Superior temporal gyrus (tissue), 1 donor: ENCODE measurements at regions not wholly inside any gene's neighbourhood (a gene's known extent, or its start where the extent isn't known, plus 50 kb on each side); places are given as distances from the start of the nearest gene placed in this dataset.
A peak's percentile ranks its signal among the peaks of the same experiment; 100 is the strongest.

Source experiments
- DNase-seq: peaks from one replicate; pipeline ENCODE4 v3.0.0-alpha.2; 2016; ENCODE audit errors: extremely low spot score

DNA sequence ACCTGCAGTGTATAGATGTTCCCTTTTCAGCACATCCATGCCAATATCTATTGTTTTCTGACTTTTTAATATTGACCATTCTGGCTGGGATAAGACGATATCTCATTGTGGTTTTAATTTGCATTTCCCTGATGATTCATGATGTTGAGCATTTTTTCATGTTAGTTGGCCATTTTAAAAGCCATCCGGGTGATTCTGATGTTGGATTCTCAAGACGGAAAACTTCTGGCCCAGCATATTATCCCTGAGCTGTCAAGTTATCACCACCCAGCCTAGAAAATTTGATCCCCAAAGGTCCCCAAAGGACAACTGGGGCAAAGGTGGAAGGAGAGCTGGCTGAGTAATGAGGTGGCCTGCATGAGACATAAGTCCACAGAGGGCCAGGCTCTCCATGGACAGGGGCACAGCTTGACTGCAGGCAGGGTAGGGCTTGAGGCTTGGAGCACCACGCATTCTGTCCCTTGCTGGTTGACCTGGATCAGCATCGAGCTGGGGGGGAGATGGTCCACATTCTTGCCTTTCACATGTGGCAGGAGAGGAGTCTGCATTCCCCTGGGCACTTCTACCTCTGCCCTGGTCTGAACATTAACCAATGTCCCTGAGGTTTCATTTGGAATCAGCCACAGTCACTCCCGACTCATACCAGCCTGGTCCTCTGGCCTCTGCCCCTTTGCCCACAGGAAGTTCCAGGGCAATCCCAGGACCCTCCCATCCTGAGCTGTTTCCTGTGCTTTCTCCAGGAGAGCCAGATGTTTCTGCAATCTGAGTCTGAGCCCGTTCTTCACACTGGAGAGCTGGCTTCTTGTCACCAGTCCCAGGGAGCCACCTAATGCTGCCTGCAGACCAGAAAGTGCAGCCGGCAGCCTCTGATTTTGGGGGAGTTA is 69.2 kb downstream of the ISG20 start:
- no peak for DNase-seq

DNA sequence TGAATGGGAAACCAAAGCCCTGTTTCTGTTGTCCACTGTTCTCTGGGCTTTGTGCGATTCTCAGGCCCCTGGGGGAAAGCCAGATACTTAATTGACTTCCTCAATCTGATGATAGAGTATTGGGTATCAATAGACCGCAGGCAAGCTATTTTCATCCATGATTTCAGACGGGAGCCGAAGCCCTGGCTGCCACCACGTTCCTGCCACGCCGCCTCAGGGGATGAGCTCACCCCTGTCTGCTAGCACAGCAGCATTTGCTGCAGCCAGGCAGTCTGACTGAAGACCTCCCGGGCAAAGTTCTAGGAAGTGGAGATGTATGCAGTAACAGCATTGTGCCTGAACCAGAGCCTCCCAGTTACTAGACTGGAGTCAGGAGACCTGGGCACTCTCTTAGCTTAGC is 69.8 kb downstream of the ISG20 start:
- peak; percentile 21 for DNase-seq

DNA sequence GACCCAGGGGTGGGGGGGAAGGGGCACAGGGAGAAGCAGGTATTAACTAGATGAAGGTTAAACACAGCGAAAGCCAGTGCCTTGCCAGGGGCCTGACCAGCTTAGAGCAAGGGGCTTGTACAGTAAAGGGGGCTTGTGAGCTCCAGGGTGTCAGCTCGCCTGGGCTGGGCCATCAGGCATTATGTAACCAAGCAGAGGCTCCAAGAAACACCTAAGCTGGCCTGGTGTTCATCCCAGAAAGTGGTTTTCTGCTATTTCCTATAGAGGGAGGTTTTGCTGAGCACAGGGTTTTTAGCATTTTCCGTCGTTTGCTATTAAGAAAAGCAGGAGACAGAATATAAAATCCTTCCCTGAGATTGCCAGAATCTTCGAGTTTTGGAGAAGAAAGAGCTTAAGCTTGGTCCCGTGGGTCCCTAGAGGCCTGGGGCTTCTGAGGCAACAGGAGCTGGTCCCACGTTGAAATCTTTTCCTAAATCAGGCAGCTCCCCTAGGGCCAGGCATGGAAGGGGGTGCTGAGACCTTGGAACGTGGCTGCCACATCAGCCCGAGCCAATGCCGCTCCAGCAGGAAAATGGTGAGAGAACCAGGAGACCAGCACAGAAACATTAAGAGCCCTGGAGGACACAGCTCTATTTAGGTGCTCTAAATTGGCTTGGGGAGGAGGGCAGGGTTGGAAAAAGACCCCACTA is 71.4 kb downstream of the ISG20 start:
- DNase-seq, result no peak

DNA sequence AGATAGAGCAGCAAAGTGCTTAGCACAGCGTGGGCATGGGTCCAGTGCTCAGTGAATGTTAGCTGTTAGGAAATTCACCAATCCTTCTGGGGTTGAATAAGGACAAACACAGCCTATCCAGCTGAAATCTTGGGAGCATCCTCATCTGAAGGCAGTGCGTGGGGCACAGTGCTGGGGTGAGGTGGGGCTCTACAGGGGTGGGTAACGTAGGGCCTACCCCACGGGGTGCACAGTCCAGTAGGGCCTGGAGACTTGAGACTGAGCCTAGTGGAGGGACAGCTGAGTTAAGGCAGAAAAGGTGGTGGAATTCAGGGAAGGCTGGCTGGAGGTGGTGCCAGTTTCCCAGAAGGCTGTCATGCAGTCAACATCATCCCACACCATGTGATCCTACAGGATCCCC is 73.0 kb downstream of the ISG20 start:
- no peak for DNase-seq

DNA sequence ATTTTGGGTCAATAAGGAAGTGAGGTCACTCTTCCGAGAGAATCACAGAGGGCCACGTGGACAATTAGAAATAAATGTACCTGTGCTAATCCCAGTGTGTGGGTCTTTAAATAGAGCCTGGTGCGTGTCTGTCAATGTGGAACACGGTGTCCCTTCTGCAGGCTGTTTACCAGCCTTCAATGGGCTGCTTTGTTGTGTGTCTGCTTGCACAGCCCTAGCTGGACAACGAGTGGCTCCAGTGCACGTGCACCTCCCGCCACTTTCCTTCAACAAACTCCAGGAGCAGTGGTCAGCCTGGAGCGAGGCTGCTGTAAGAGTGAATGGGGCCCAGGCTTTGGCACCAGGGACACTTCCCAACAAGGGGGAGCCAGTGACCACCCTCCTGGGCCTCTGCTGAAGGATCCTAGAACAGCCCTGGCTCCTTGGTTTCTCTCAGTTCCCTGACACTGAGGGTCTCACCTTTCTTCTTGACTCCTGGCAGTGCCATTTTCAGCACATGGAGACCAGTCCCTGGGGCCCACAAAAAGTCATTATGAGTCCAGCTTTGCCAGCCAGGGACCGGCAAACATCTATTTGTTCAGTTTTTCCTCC is 76.1 kb downstream of the ISG20 start:
- DNase-seq, result peak; percentile 66

DNA sequence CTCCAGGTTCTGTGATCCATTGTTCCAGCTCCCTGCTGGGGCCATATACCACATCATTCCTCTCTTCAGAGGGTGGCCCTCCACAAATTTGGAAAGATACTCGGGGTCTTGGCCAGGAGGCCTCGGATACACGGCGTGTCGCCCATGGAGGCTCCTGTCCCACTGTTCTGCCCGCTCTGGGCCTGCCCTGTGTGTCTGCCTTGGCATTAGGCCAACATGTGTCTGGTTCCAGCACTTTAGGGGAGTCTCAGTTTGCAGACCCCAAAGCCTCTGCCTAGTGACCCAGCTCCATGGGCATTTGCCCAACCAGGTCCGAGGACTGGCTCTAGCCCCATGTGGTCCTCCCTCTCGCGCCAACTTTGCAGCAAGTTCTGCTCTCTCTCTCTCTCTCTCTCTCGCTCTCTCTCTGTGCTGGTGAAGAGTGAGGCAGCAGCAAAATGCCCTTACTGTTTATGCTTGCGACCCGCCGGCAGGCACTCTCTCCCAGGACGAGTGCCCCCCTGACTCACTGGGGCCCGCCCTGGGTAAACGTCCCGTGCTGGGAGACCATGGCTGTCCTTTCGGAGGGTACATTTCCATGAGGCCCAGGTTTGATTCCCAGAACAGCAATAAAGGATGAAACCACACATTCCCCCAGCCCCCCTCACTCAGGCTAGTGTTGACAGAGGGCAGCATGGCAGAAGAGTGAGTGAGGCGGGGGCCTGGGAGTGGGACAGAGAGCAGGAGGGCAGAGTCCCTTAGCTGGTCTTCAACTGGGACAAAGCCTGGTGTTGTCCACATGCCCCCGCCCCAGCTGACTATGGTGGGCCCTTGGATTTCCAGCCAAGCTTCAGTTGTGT is 77.9 kb downstream of the ISG20 start:
- DNase-seq, result no peak

DNA sequence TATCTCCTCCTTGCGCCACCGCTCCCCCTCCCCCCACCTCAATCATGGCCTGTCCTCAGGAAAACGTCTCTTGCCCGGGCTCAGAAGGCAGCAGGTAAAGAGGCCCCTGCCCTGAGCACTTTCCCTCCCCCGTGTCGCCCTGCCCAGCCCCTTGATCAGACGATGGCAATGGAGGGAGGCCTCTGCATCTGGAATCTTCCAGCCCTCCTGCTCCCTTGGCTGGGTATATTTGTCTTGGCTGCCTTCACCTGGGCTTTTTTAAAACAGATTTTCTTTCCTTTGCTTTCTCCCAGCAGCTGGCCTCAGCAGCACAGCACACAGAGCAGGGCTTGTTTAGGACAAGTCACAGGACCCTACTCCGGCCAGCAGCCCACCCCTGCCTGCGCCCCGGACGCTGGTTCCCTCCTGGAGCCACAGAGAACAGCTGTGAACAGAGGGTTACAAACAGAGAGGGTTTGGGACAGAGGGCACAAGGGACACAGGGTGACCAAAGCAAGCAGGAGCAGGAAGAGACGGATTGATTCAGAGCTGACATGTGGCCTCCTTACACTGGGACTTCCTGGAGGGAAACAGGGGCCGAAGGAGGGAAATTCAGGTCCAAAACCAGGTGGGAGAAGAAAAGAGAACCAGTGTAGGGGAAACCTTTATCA is 78.7 kb downstream of the ISG20 start:
- DNase-seq, result no peak

DNA sequence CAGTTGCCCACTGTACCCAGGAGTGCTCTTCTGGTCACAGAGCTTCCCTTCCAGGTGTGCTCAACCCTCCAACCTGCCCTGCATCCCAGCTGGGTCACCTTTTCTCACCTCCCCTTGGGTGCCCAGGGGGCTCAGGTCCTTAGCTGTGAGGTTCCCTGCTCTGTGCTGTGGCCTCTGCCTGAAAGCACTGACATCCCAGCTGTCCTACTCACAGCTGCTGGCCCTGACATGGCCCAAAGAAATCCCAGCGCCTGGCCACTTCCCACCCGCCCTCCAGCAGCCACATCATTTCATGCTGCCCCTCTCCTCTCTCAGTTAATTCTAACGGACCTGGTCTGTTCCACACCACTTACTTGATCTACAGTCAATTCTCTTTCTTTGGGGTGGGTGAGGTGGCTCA is 79.9 kb downstream of the ISG20 start:
- DNase-seq, result no peak

DNA sequence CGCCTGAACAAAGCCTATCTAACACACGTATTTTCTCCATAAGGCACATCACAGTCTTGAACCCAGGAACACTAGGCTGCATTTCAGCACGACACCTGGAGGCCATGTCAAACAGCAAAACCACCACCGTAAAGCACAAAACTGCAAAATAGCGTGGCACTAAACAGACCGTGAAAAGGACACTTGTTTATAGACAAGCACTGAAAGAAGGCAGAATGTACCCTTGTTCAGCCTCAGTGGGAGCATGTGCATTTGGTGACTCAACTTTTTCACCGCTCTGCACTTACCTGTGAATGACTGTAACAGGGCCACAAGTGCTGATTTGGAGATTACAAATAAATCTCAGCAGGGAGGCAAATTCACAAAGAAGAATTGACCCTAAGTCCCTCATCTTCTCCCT is 80.8 kb downstream of the ISG20 start:
- DNase-seq, result no peak

DNA sequence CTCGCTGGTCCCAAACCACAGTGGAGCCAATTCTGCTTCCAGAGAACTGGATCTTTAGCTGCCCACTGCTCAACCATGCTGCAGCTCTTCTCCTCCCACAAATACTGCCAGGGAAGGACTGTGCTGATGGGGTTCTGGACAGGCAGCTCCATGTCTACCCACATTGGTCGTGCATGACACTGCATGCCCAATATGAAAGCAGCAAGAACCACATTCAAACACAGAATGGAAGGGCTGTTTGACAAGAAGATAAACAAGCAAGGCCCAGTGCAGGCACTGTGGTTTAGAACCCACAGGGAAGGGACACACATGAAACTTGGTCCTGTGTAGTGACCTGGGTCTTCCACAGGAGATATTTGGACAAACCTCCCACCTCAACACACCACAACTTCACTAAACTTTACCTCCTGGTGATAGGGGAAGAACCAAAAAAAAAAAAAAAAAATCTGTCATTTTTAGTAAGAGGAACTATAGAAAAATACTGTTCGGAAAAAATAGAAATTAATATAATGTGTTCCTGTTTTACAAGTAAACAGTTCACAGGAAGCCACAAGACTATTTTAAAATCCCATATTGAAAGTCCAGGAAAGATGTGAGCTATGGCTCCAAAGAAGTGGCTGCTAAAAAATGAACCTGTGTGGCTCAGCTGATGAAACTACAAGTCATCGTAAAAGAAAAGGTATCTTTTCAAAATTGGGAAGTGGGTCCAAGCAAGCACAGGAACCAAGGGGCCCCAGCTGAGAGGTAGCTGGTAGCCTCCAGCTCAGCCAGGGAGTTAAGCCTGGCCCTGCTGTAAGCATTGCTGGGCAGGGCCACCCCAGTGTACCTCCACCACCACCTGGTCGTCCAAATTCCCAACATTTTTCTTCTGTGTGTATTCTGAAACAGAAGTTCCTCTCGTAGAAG is 77.7 kb upstream of the ACAN start:
- DNase-seq, result no peak

DNA sequence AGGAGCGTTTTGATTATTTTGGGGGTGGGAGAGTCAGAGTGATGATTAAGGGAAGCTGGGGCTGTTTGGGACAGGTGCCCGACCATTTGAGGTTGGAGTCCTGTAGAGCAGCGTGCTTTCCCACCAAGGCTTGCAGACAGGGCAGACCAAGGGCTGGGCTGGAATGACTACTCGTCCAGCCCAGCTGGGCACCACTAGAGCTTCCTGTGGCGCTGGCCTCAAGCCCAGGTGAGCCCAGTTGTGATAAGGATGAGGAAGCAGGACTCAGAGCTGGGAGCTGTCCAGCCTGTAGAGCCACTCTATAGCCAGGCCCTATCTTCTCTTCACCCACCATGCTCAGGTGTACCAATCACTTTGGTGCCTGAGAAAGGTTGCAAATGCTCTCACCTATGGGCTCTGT is 75.8 kb upstream of the ACAN start:
- DNase-seq, result no peak

DNA sequence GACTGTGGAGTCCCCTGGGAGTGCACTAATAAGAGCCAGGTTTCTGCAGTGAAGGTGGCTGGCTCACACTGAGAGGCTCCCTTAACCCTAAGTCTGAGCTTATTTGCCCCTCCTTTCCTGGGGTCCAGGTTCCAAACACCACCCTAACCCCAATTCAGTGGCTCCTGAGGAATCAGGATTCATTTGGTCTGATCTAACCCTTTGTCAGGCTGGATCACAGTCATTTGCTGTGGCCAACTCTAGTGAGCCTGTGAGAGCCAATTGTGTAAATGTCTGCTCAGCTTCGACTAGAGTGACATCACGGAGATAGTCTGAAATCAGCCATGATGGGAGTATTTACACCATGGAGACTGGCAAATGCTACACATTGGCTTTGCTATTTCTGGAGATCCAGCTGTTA is 73.7 kb upstream of the ACAN start:
- no peak for DNase-seq

DNA sequence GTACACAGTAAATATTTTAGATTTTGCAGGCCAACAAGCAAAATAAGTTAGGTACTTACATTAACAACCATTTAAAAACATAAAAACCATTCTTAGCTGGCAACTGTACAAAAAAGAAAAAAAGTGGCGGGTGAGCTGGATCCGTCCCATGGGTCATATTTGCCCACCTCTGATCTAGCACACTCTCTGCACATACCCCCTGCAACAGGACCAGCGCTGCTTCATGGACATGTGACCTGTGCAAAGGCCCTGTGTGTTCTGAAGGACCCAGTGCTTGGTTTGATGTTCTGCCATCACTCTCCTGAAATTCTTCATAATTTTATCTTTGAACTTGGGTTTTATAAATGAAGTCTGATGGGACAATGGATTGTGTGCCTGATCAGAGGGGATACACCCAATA is 72.5 kb upstream of the ACAN start:
- no peak for DNase-seq

DNA sequence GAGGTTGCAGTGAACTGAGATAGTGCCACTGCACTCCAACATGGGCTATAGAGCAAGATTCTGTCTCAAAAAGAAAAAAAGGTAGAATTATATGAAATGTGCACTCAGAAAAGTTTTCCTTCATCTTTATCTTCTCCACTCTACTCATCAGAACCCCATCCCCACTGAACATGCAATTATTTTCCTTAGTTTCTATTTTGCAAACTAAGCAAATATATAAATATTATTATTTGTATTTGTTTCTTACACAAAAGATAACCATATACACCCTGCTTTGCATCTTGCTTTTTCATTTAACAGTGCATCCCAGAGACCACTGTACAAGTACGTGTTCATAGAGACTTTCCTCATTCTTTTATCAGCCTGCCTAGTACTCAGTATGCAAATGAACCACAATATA is 68.0 kb upstream of the ACAN start:
- DNase-seq, result no peak

DNA sequence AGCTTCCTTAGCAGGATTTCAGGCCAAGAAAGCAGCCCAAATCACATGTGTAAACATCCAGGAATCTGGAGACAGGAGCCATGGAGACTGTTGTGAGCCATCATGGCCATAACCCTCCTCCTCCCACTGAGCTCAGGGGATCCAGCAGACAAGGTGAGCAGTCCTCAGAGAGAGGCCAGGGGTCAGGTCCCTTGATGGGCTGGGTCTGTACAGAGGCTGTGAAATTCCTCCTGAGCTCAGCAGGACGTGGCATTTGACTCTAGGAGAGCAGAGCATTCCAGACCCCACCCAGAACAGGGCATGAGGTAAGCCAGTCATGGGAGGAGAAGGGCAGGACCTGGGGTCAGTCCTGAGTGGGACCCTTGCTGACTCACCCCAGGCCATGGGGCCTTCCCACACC is 67.0 kb upstream of the ACAN start:
- no peak for DNase-seq

DNA sequence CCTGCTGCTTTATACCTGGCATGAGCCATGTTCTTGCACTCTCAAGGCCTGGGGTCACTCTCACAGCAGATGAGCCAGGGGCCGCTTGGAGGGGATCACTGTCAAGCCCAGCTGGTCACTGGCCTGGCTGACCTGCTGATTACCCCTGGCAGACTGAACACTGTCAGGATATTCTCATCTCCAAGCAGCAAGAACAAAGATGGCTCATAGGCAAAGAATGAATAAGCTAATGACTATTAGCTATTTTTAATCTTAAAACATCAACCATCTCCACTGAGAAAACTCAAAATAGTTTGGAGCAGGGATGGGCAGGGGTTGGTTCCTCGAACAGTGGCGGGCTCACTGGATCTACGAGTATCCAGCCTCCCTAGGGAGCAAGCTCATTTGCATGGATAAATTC is 64.4 kb upstream of the ACAN start:
- no peak for DNase-seq

DNA sequence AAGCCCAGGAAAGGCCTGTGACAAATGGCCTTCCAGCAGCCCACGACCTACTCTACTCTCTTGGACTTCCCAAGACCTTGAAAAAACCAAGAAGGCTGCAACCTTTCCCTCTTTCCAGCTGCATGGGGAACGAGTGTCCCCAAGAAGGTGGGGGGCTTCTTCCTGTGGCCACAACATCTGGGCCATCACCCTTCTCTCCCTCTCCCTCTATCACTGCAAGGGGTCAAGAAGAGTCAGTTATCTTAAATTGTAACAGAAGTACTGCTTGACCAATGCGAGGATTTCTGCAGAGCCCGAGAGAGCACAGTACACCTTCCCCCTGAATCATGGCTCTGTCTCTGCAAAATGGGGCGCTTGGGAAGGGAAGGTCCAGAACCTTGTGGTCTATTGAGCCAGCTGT is 63.7 kb upstream of the ACAN start:
- no peak for DNase-seq

DNA sequence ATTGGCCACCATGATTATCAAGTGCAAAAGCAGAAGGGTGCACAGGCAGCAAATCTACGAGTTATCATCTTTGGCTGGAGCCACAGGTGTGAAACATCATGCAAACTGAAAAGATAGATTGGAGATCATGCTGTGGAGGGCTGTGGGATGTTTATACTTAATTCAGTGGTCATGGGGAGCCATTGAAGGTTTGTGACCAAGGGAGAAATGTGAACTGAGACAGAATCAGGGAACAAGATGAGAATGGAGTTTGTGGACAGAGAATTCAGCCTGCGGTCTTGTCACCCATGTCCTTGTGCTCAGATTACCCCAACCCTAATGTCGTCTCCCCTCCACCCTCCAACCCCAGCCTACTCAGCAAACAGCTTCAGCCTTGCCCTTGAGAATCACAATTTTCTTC is 62.9 kb upstream of the ACAN start:
- no peak for DNase-seq

DNA sequence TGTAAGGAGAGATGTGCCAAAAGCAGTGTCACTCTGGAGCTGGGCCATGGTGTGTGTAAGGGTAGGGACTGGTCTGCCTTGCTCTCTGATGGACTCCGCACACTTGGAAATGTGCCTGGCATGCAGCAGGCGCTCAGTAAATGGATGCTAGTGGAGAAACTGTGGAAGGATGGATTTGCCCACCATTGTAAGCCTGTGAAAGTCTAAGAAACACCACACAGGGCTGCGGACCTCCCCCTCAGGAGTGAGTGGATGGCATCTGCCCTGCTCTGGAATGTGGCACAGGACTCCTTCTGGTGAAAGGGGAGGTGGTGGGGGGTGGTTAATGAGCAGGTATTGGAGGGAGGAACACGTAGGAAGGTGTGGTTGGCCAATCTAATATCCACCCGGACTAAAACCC is 62.2 kb upstream of the ACAN start:
- no peak for DNase-seq

DNA sequence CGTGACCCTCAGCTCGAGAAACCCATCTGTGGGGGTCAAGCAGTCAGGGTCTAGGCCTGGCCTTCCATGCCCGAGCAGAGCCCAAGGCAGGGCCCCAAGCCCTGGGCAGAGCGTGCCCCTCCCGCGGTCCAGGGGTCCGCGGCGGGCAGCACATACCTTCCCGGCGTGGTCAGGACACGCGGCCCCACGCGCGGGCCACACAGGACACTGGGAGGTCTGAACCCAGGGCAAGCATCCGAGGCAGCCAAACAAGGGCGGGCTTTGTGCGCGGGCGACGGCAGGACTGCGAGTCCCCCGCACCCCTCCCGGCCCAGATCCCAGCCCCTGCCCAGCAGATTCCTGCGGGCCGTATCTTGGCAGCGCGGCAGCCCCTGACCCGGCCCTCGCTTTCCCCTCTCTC is 61.6 kb upstream of the ACAN start:
- DNase-seq, result no peak

DNA sequence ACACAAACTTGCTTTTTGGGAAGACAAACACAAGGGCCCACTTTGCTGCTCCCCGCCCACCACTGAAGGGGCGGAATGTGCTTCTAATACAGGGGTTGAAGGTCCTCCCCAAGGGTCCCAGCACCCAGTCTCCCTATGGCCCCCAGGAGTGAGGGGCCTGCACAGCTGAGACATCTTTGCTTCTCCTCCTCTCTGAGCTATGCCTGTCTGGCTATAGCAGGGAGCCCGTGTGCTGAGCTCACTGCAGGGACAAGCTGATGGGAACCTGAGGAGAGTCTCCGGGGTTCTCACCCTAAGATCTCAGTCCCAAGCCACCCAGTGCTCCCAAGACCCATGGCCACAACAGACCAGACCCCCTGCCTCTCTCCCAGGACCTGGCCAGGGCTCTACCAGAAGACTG is 61.1 kb upstream of the ACAN start:
- DNase-seq, result no peak
